HG02852 (cell line): ENCODE measurements at regions not wholly inside any gene's neighbourhood (a gene's known extent, or its start where the extent isn't known, plus 50 kb on each side); places are given as distances from the start of the nearest gene placed in this dataset.
"Not testable (repeated sequence)": the region's sequence is repeated elsewhere in the genome, so short reads cannot be mapped to it uniquely, and the experiment has no call there.

Experiments
- ATAC-seq: cut with Tn5 transposase; IDR thresholded peaks from one replicate; pipeline ENCODE4 v1.9.1; 2021; ENCODE audit warnings: mild to moderate bottlenecking, moderate library complexity; ENCODE audit not compliant: unreplicated experiment

DNA sequence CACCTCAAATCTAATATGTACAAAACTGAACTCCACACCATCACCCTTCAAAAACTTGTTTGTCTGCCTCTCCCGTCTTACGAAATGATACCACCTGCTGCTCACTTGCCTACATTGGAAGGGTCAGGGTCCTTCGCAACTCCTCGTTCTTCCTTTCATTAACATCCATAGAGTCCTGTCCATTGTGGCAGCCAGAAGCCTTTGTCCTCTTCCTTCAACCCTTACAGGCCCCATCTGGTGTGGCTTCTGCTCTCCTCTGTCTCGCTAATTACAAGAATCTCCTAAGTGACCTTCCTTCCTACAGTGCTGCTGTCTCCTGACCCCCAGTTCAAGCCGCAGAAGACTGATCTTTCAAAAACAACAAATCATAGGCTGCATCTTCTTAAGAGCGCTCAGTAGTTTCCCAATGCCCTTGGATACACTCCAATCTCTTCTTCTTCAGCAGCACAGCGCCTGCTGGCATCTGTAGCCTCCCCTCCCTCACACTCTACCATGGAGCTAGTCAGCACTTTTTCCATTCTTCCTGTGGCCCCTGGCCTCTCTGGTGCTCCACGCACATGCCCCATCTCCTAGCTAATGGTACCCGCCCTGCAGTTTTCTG lies 382.7 kb downstream of the LIG4 start:
- ATAC-seq: no peak

- no peak for ATAC-seq
Observed at GRCh38 chr13:107830804-107831203, 384.5 kb downstream of the LIG4 start.

GRCh38 chr13:107827840-107828549 lies 387.3 kb downstream of the LIG4 start:
- no peak for ATAC-seq

DNA sequence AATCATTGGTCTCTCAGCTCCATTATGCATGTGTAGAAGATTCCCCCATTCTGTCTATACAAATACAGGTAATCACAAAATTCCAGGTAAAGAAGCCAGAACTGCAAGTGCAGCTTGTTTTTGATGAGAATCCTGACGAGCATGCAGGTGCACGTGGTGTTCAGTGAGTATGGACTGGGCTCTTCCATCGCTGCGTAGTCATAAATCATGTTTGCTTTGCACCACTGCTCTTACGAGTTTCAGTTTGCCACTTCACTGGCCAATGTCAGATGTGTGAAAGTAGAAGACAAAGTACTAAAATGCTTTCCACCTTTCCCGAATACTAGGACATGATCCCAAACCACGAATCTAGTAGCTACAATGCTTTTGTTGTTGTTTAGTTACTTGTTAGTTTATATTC lies 390.7 kb downstream of the LIG4 start:
- no peak for ATAC-seq

DNA sequence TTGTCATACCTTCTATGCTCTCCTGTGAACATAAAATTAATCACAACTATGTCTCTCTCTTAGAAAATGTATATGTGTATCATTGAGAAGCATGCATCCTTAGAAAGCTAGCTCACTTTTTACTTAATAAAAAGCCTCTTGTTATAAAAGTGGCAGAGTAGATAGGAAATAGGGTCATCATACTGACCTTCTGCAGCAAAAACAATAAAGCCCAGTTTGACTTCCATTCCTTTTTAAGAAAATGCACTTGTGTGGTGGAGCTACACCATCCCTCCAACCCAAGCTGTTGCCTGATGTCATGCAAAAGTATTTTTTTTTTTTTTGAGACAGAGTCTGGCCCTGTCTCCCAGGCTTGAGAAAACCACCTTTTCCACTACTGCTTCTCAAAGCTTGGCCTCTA lies 393.3 kb downstream of the LIG4 start:
- ATAC-seq: no peak

GRCh38 chr13:107821492-107821891 lies 393.8 kb downstream of the LIG4 start:
- no peak for ATAC-seq

GRCh38 chr13:107819071-107819470 lies 396.3 kb downstream of the LIG4 start:
- no peak for ATAC-seq

DNA sequence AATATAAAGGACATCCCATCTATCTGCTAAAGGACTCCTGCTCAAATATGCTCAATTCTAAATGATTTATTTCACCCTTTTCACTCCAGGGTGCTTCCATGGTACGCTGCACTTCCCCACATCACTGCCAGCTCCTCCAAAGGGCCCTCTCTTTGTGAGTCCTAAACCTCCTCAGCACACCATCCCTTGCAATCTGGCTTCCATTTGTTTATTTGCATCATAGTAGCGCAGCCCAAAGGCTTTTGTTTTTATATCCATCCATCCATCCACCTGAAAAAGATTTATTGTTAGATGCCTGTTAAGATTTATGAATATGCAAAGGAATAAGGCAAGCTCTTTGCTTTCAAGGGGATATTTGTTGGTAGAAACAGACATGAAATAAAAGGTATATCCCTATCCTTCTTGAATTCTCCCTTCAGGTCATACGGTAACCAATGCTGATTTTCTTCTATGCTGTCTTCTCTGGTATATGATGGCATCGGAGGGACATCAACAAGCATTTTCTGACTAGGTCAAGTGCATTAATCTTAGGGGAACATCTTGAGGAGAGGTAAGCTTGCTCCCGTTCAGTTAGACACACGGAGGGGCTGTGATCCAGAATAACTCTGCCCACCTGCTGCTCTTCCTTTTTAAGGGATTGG lies 397.6 kb downstream of the LIG4 start:
- no peak for ATAC-seq

GRCh38 chr13:107812014-107812412 lies 403.3 kb downstream of the LIG4 start:
- ATAC-seq: no peak

DNA sequence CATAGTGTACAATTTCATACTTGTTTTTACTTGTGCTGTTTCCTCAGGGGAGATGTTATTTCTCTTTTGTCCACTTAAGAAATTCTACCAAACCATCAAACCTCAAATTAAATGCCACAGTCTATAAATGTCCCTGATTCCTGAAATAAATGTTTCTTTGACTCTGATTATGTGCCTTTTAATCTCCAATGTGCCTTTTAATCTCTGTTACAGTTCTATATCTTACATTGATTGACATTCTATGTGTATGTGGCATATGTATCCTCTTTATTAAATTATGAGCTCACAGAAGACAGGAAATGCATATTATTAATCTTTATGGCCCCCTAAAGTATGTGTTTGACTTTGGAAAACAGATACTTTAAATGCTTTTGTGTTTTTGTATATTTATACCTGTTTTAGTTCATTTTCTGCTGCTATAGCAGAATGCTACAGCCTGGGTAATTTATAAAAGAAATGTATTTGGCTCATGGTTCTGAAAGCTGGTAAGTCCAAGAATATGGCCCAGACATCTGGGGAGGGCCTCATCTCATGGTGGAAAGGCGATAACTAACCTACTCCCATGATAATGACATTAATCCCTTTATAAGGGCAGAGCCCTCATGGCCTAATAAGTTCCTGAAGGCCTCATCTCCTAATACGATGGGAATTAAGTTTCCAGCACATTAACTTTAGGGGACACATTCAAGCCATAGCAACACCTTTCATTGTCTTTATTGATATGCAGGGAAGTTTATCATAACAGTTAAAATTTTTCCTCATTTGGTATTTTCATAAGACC lies 403.9 kb downstream of the LIG4 start:
- ATAC-seq: no peak

GRCh38 chr13:107809125-107809524 lies 406.2 kb downstream of the LIG4 start:
- ATAC-seq: no peak

GRCh38 chr13:107808389-107808788 lies 406.9 kb downstream of the LIG4 start:
- ATAC-seq: no peak

DNA sequence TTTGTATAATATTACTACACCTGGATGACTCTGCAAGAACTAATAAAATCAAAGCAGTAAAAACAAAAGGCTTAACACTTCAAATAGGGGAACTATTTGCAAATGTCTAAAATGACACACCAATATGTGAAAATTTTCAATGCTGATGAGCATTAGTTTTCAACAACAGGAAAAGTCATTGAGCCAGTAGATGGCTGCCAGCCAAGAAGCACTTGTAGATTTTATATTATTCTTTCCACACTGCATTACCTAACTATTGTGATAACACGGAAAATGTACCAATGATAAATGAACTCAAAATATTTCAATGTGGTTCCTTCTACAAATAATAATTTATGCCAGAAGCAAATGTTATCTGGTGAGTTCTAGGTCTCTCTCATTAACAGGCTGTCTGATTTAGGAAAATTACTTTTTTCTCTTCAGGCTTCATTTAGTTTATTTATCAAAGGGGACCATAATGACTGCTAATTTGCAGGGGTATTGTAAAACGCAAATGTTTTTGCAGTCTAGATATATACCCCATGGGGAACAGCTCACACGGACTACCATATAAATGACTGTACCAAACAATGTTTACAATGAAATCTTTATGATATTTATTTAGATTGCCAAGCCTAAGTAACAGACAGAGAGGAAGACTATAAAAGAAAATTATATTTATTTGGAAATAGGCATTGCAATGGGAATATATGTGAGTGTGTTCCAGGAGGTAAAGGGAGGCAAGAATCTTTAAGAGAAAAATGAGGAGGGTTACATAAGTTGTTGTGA lies 407.8 kb downstream of the LIG4 start:
- no peak for ATAC-seq

- ATAC-seq: no peak
Observed at GRCh38 chr13:107806726-107807125, 408.6 kb downstream of the LIG4 start.

GRCh38 chr13:107803822-107804495 lies 411.4 kb downstream of the LIG4 start:
- ATAC-seq: no peak

GRCh38 chr13:107801621-107802020 lies 413.7 kb downstream of the LIG4 start:
- no peak for ATAC-seq

GRCh38 chr13:107799001-107799400 lies 416.3 kb downstream of the LIG4 start:
- no peak for ATAC-seq

DNA sequence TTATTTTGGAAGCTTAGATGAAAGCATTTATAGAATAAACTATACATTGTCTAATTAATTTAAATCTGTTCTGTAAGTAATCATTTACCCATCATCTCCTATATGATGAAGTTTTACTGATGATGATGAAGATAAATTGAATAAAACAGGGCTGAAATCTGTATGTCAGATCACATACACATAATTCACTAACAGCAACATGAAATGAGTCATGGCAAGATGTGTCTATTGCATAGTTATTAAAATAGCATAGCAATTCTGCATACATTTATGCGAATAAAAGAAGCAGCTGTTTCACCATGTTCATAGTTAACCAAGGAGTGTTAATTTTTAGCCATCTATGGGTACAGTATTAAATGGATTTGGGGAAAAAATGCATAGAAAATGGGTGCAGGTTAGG lies 424.9 kb downstream of the LIG4 start:
- ATAC-seq: no peak

DNA sequence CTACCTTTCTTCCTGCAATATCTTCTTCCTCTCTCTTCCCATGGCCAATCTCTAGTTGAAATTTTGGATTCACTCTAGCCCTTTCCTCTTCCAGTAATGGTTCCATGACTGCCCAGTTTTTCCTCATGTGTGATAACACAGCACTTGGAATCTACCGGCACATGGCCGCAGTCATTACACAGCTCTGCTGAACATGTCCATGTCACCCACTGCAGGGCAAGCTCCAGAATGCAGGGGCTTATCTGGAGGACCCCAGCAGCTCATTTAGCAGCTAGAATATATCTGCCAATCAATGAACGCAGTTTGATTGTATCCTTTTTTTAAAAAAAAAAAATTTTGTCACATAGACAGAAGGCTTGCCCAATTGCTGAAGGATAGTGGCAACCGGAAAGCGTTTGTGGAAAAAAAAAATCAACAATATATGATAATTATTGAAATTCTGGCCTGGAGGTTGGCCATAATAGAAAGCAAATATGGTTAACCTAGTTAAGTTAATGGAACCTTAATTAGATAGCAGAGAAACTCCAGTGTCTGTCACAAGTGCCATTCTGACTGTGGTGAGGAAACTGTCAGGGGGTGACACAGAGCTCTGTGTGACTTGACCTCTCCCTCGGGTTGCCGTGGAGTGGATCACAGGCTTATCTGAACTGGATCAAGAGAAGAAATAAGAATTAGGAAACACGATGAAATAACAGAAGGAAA lies 426.7 kb downstream of the LIG4 start:
- ATAC-seq: no peak

DNA sequence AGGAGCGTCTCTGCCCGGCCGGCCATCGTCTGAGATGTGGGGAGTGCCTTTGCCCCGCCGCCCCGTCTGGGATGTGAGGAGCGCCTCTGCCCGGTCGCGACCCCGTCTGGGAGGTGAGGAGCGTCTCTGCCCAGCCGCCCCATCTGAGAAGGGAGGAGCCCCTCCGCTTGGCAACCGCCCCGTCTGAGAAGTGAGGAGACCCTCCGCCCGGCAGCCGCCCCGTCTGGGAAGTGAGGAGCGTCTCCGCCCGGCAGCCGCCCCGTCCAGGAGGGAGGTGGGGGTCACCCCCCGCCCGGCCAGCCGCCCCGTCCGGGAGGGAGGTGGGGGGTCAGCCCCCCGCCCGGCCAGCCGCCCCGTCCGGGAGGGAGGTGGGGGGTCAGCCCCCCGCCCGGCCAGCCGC lies 432.7 kb downstream of the LIG4 start:
- ATAC-seq: not testable (repeated sequence)
